ENCODE measurements at regions not wholly inside any gene's neighbourhood (a gene's known extent, or its start where the extent isn't known, plus 50 kb on each side); places are given as distances from the start of the nearest gene placed in this dataset.
A peak's percentile ranks its signal among the peaks of the same experiment; 100 is the strongest.

DNA sequence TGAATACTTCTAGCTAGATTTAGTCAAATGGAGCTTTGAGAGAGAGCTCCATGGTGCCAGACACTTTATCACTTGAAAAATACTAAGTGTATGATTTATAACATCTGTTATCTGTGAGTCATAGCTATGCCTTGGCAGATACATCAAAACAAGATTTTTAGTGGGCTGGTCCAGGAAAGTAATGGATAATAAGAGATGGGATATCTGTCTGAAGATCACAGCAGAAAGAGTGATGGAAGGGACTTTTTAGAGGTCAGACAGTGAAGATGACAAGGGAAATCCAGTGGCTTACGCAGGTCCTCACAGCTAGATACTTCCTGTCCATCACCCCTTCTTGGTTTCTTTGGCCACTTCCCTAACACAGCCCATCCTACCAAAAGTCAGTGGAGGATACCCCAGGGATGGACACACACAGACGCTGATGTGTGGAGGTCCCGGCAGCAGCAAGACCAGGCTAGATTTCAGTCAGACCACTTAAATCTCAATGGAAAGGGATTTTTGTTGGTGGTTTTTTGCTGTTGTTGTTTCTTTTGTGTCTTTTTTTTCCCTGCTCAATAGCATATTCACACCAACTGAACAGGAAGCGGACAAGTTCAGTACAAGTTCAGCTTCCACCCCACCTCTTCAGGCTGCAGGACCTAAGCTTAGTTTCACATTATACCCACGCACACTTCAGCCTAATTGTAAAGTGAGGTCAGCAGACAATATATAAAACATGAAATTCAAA is 209.3 kb downstream of the ALDH8A1 start:
- peak; percentile 82 for DNase-seq (ENCODE audit: low spot score)

DNA sequence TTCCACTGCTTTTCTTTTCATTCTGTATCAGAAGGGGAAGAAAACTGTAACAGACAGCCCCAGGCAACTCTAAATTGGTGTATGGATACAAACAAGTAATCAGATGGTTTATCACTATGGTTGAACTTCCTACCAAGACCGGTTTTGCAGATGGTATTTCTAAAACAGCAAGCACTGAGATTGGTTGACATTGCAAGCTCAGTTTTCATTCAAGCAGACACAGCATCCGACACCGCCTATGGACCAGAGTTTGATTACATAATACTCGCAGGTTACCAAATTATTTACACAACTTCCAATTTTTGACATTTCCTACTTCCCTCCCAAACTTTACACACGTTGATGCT is 209.9 kb downstream of the ALDH8A1 start:
- peak; percentile 1 for DNase-seq (ENCODE audit: low spot score)

DNA sequence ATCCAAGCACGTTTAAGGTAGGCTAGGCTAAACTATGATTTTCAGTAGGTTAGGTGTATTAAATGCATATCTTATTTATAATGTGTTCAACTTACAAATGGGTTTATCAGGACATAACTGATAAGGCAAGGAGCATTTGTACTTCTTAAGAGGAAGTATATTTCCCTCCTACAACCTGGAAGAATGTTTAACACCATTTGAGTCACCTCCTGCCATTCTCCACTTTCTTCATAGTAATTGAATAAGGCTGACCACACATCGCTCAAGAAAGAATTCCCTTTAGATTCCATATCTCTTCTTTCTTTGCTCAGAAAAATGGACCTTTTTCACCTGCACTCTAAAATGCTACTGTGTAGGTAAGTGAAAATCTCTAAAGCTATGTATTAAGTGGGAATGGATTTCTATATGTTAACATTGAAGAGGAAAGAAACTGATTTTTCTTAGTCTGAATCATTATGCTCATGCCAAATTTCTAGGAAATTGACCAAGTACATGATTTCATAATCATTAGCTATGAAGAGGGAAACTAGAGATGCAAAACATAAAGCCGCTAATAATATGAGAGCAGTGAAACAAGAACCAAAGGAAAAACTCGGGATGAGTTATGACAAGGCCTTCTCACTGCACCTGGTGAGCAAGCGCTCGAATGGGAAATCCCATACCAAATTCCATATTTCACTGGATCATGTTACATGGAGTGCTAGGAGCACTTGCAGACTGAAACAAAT is 210.4 kb downstream of the ALDH8A1 start:
- peak; percentile 50 for DNase-seq (ENCODE audit: low spot score)

DNA sequence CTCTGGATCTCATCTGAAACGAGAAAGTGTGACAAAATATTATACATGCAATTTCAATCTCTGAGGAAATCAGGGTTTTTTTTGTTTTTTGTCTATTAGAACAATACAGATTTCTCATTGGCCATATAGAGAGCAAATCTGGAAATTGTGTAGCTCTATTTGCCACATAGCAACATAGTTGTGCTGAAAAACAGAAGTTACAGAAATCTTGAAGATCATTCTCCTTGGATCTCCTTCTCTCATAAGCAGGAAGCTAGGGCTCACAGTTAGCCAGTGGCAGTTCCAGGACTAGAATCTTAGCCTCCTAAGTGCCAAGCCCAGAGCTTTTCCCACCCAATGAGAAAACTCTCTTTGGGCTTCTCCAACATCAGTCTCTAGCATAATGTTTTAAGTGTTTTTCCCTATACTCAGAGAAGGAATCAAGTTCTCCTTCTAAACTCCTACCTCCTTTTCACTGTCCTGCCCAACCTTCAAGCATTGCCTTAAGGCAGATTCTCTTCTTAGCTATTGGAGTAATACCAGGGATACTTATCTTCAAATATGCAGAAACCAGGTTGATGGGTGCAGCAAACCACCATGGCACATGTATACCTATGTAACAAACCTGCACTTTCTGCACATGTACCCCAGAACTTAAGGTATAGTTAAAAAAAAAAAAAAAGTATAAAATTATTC is 211.6 kb downstream of the ALDH8A1 start:
- no peak for DNase-seq (ENCODE audit: low spot score)

DNA sequence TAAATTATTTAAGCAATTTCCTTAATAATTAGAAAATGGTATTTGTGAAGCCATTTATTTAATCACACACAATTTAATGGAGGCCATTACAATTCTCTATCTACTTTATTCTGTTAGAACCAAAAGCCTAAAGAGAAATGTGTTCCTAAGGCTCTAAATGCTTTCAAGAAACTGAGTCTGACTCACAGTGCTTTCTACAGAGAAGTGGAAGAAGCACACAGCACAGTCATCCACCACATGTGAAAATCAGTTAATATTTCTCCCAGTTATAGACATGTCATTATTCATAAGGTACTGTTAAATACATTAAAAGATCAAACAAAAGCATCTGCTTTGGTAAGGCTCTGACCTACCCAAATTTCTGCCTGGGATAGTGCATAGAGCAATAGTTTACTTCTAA is 214.4 kb downstream of the ALDH8A1 start:
- no peak for DNase-seq (ENCODE audit: low spot score)

DNA sequence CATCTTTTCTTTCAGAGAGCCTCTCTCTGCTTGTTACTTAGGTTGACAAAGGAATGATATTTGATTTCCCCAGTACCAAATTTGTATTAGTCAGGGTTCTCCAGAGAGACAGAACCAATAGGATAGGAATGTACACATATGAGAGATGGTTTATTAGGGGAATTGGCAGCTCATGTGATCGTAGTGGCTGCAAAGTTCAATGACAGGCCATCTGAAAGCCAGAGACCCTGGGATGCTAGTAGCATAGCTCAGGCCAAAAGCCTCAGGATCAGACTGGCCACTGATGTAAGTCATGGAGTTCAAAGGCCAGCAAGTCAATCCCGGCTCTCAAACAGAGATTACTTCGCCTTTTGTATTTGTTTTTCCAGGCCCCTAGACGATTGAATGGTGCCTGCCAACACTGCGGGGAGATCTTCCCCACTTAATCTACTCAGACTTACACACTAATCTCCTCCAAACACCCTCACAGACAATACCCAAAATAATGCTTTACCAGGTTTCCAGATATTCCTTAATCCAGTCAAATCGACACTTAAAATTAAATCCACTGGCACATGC is 215.5 kb downstream of the ALDH8A1 start:
- no peak for DNase-seq (ENCODE audit: low spot score)

DNA sequence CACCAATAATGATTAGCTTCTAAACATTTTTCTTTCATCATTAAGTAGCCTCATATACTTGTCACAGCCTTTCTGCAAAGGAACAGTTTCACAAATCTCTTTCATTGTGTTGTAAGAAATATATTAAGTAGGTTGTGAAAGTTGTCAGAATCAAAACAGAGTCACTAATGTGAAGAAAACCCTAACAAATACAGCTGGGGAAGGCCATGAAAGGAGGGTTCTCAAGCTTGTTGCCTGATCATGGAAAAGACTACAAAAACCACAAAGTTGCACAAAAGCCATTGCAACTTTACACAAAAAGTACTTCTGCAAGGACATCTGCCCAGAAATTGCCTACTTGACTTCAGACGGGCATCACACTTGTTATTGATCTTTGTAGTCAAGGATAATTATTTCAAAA is 216.1 kb downstream of the ALDH8A1 start:
- no peak for DNase-seq (ENCODE audit: low spot score)

DNA sequence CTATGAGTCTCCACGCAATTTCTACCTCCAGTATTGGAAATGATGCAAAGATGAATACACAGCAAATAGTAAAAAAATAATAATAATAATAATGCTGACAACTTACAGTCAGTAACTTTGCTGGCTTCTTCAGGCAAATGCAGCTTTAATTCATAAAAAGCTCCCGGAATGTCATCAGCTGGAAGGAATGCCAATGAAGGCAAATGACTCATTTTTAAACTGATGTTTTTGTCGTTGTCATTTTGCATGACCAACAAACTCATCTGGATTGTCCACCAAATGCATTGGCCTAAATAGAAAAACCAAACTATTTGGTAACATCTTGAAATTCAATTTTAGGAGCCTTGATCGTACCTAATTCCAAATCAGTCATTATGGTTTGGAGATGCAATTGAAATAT is 217.1 kb downstream of the ALDH8A1 start:
- DNase-seq (ENCODE audit: low spot score): peak; percentile 34

DNA sequence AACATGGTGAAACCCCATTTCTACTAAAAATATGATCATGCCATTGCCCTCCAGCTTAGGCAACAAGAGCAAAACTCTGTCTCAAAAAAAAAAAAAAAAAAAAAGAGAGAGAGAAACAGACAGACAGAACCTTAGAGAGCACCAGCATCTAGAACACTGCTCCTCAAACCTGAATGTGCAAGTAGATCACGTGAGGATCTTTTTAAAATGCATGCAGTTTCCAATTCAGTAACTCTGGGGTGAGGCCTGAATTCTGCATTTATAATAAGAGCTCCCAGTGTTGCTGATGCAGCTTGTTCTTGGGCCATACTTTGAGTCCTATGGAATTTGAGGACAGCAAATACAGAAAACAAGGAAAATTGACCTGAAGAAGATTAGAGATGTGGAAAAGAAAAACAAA is 218.3 kb downstream of the ALDH8A1 start:
- no peak for DNase-seq (ENCODE audit: low spot score)

DNA sequence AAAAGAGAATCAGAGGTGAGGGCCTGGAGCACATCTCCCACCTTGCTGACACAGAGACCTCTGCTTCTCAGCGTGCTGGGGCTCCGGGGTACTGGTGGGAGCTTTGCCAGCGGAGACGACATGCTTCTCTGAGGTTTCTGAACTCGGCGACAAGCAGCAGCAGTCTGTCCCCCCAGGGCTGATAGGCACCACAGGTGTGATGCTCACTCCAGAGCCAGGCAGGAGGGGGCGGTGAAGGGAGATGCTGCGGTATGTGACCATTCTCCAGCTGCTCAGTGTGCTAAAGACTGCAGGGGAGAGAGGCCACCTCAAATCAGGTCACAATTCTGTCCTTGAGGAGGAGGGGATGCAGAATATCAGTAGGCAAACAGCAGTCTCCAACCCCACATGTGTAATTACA is 219.9 kb downstream of the ALDH8A1 start:
- DNase-seq (ENCODE audit: low spot score): no peak

DNA sequence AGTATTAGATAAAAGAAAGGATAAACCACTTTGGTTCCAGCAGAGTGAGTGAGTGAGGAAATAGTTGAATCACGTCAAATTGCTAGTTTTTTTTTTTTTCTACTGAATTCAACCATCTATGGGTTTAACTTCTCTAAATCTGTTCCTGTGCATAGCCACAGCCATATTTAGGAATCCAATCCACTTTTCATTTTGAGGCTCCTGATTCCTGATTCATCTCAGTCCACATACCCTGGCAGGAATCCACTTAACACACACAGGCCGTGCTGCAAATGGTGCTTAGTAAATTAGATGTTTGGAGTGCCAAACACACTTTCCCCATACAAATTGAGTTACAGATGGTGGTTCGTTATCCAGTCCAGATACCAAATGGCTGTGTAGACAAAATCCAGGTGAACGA is 220.3 kb downstream of the ALDH8A1 start:
- no peak for DNase-seq (ENCODE audit: low spot score)

DNA sequence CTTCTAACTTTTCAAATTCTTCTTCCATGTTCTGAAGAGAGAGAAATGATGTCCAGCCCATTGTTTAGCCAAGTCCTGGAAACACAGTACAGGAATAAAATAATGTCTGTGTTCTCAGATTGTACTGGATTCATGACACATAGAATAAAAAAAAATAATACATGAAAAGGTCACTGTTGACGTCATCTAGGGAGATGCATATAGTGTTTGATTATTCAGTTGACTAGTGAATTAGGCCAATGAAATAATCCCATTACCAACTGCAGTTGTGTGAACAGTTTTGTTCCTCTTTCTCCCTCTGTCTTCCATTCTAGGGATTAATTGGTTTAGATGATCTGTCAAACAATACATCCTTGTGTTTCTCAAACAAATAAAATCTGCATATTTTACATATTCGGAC is 222.8 kb downstream of the ALDH8A1 start:
- DNase-seq (ENCODE audit: low spot score): no peak

DNA sequence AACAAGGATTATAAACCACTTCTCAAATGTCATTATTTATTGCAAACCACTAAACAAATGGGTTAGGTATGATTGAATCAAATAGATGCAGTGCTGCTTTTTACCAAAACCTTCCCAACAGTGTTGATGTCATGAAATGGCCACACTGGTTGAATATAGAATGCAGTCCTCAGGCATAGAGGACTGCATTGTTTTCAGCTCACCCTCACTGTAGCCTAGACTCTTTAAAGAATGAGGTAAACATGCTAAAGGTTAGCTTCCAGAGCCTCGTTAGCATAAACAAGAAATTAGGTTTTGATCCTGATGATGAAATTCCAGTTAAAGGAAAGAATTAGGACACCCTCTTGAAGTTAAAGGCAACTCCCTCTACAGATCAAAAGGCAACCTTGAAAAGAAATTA is 224.3 kb downstream of the ALDH8A1 start:
- DNase-seq (ENCODE audit: low spot score): no peak

DNA sequence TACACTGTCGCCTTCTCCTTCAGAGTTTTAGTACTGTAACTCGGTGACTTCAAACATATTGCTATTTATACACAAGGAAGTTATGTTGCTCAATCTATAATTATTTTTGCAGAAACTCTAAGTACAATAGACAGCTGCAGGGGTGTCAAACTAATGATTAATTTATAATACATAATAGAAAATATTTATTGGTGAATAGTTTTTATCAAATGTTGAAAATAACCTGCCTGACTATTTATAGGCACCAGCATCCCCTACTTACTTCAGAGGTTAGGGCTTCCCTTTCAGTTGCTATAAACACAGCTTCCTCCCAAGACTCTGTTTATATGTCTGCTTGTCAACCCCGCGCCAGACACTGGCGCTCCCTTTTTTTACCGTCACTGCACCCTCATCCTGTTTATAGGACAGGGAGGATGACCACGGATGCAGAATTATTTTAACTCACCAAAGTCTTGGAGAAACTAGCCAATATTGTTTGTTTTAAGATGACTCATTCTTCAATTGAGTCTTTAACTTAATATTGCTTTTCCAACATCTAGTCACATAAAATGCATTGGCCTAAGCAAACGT is 225.0 kb downstream of the ALDH8A1 start:
- DNase-seq (ENCODE audit: low spot score): peak; percentile 46

DNA sequence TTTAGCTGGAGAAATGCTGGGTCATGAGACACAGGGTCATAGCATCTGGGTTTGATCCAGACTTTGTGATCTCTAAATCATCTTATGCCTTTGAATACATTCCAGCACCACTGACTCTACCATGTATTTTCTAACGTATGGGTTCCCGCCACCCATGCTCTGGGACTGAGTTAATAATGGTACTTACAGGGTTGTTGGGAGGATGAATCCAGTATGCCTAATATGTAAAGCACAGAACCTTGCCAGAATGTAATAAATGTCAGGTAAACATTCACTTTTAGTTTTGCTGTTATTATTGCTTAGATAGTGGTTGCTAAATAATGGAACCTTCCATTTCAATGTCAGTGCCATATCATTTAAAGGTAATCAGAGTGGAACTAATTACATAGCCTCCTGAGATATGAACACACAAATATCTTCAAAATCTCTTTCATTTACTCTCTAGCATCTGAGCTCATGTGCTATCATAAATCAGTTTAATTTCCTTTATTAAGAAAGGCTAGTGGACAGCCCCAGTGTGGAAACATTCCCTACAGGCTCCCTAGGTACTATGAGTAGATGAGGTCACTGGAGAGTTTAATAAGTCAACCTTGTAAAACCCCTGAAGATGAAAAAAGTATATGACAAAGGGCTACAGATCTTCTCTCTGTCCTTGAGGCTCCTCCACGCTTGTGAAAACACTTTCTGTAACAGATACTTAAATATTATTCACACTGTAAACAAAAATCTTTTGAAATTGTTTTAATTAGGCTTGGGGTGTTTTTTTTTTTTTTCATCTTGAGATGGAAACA is 226.6 kb downstream of the ALDH8A1 start:
- peak; percentile 59 for DNase-seq (ENCODE audit: low spot score)

DNA sequence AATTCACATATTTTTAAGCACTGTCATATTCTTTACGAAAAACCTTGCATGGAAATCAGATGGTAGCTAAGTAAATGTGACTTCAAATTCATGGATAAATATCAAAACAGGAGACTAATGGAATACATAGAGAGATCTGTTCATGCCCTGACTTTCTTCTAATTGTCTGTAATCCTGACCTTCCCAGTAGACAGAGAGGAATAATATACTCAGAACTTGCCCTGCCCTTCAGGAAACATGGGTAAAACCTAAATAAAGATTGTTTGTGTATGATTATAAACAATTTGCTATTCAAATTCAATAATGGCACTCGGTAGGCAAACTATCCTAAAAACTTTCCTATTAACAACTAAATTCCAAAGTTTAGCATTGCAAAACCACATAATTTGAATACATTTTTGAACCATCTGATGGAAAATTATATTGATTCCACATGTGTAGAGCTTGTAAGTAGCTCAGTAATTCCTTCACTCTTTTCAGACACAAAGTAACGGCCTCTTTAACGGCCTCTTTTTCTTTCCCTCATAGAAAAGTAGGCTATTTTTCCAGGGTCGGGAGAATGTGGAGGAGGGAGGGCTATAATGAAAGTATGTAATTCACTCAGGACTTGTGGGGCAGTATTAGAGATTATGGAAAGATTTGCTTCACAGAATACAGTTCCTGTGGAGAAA is 227.6 kb downstream of the ALDH8A1 start:
- DNase-seq (ENCODE audit: low spot score): no peak

DNA sequence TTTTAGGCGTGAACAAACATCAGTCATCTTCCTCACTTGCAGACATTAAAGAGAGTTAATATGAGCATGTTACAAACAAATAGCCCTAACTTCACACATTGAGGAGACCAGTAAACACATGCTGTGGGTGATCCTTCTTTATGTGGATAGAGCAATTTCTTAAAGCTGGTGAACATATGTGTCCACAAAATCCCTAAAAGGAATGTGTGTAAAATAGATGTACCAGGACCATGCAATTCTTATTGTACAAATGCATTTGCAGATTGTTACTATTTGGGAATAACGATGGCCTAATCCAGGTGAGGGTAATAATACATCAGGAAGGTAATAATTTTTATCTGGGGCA is 228.9 kb downstream of the ALDH8A1 start:
- DNase-seq (ENCODE audit: low spot score): no peak

DNA sequence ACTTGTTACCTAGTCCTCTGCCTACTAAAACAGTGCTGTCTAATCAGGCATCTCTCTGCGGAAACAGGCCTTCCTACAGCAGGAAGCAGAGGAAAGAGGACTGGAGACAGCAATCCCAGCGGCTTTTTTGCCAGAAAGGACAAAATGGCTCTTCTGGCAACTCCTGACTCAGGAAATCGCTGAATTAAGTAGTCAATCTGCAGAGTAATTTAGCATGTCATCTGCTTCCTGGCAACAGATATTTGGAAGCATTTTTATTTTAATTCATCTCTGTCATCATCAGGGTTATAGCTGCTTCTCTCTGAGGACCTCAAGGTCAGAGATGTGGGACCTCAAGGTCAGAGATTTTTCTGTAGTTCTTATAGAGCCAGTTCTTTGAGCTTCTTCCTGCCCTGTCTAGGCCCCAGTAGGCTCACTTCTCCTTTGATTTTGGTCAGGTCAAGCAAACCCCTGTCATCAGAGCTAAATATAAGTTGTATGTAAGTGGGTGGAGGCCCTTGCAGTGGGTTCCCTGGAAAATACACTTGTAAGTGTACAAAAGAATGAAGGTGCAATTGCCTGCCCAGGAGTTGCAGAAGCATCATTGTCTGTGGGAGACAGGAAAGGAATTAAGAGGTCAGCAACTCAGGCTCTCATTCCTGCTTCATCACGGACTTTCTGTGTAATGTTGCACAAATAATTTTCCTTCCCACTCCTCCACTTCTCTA is 229.4 kb downstream of the ALDH8A1 start:
- no peak for DNase-seq (ENCODE audit: low spot score)

DNA sequence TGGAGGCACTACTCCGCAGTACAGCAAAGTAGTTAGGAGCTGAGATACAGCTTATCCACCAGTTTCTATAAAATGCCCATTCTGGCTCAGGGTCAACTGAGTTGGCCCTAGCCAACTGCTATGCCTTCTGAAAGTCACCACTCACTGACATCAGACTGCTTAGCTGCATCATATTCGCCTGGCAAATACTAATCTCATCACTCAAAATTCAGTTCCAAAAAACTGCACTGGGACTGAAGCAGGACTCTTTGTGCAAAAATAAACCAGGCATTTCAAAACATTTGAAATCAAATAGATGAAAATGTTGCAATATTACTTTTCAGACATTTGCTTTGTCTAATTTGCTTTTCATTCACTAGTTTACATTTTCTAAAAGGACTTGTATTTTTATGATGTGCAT is 230.0 kb downstream of the ALDH8A1 start:
- no peak for DNase-seq (ENCODE audit: low spot score)

DNA sequence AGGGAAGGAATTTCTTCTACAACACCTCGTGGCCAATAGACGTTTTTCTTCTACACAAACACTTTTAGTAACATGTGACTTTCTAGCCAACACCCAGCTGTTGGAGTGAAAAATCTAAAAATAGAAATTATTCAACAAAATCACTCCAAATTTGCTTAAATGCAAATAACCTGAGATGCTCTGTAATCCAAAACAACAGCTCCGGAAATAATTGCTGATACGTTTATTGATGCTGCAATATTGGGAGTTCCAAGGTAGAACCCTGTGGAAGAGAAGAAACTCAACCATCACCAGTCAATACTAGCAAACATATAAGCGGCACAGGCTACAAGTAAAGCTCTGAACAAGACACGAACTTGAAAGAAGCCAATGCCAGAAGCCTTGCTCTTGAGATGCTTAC is 230.6 kb downstream of the ALDH8A1 start:
- no peak for DNase-seq (ENCODE audit: low spot score)

DNA sequence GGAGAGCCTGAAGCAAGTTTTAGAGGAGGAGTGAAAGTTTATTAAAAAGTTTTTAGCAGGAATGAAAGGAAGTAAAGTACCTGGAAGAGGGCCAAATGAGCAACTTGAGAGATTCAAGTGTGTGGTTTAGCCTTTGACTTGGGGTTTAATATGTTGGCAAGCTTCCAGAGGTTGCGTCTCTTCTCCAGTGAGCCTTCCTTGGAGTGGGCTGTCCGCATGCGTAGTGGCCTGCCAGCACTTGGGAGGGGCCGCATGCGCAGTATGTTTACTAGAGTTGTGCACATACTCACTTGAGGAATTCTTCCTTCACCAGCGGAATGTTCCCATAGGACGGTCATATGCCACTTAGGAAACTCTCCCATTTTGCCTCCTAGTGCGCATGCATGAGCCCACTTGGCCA is 235.2 kb downstream of the ALDH8A1 start:
- DNase-seq (ENCODE audit: low spot score): peak; percentile 27
